GM18511 (cell line): ENCODE measurements at regions not wholly inside any gene's neighbourhood (a gene's known extent, or its start where the extent isn't known, plus 50 kb on each side); places are given as distances from the start of the nearest gene placed in this dataset.

ENCODE experiments used
- ATAC-seq: cut with Tn5 transposase; IDR thresholded peaks from one replicate; pipeline ENCODE4 v1.9.1; 2021; ENCODE audit warnings: mild to moderate bottlenecking, moderate library complexity; ENCODE audit not compliant: unreplicated experiment

DNA sequence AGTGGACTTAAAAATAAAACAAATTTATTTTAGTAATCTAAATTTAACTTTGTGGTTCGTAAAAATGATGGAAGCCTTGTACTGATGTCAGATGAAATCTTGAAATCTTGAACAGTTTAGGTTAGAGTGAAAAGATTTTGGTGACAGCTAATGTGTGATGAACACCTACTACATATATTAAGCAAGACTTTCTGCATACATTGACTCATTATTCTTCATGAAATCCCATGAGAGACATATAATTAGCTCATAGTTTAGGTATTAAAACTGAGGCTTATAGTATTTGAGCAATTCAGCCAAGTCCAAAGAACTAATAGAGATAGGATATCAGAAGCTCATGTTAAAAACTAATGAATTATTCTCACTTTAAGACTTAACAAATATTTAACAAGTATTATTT lies 66.9 kb upstream of the PCDH7 start:
- no peak for ATAC-seq

DNA sequence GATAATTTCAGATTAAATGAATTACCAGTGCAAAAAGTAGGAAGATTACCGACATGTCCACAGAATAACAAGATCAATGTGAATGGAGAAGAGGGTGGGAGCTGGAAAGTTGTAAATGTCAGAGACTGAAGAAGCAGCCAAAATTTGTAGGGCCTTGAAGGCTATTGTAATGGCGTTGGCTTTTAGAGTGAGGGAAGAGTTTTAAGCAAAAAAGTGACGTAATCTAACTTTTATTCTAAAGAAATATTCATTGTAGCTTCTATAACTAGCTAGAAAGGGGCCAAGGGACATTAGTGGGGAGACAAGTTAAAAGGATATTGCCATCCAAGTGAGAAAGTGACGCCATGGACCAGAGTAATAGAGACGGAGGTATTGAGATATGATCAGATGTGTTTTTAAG lies 63.3 kb upstream of the PCDH7 start:
- ATAC-seq = no peak

DNA sequence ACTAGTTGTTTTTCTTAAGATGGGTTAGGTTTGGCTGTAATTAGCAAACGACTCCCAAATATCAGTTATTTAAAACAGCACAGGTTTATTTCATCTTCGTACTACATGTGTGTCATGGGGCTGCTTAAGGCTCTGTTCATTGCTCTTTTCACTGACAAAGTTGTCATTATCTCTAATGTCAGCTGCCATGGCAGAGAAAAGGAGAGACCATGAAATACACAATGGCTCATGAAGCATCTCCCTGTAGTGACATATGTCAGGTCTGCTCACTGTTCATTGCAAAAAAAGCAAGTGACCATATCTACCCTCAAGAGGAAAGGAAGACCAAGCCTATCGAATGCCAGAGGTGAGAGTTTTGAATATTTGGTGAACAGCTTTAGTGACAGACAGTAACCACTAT lies 52.2 kb upstream of the PCDH7 start:
- ATAC-seq = no peak

DNA sequence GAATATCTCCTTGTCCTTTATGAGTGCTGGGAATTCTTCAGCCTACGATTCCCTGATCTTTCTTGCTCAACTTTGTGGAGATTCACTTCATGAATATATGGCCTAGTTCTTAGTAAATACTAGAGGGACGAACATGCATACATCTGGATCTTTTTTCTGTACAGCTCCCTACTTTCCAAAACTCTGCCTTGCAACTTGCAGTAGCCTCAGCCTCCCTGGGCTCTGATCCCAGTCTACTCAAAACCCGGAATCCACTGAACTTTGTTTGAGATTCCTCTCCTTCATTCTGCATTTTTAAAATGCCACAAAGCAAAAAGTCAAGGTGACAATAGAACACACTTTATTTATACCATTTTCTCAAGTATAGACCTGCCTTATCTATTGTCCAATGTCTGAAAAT lies 50.0 kb upstream of the PCDH7 start:
- no peak for ATAC-seq
